ENCODE measurements at regions not wholly inside any gene's neighbourhood (a gene's known extent, or its start where the extent isn't known, plus 50 kb on each side); places are given as distances from the start of the nearest gene placed in this dataset.

GRCh38 chr11:69904161-69904973 is 85.2 kb upstream of the FGF3 start:
- no peak for TF ChIP-seq CTCF (conservative IDR thresholded peaks at IDR 0.05; ENCODE audit: low read depth)
- no peak overlapping the region for H3K27ac ChIP-seq
- ChIA-PET CTCF (interaction anchor here (0.7 to 2.0 kb wide), 4 partner anchors 8 to 225 kb away, joined by 4 to 11 read pairs (median 6); no protein-coding TSS in a partner anchor), POLR2A (ENCODE audit: low non-redundant PET) (no interaction called here)
- no peak for DNase-seq (ENCODE audit: low spot score)

GRCh38 chr11:69904974-69905535 is 85.8 kb upstream of the FGF3 start:
- POLR2A ChIA-PET (ENCODE audit: low non-redundant PET), result no interaction called here

GRCh38 chr11:69905611-69906452 is 86.6 kb upstream of the FGF3 start:
- ChIA-PET POLR2A (ENCODE audit: low non-redundant PET) (no interaction called here), CTCF (interaction anchor here (0.6 to 2.0 kb wide), 2 partner anchors 10 to 202 kb away, joined by 5 to 7 read pairs; no protein-coding TSS in a partner anchor)
- DNase-seq (ENCODE audit: low spot score), result no peak
- TF ChIP-seq CTCF (conservative IDR thresholded peaks at IDR 0.05; ENCODE audit: low read depth), result no peak
- no peak overlapping the region for H3K27ac ChIP-seq

More at GRCh38 chr11:69904974-69905535, 85.8 kb upstream of the FGF3 start:
- DNase-seq (ENCODE audit: low spot score), result no peak
- no peak for TF ChIP-seq CTCF (conservative IDR thresholded peaks at IDR 0.05; ENCODE audit: low read depth)
- CTCF ChIA-PET, result interaction anchor here (0.6 to 2.0 kb wide), 3 partner anchors 10 to 226 kb away, joined by 4 to 7 read pairs (median 5); no protein-coding TSS in a partner anchor
- H3K27ac ChIP-seq, result no peak overlapping the region

- DNase-seq (ENCODE audit: low spot score), result no peak
- H3K27ac ChIP-seq, result no peak overlapping the region
- CTCF ChIA-PET, result interaction anchor here (2.0 kb wide), 1 partner anchor 9 kb away, joined by 7 read pairs; no protein-coding TSS in a partner anchor
These were observed 87.3 kb upstream of the FGF3 start for GRCh38 chr11:69906453-69906907.

GRCh38 chr11:69907611-69908010 is 88.4 kb upstream of the FGF3 start:
- no peak overlapping the region for H3K27ac ChIP-seq
- POLR2A ChIA-PET (ENCODE audit: low non-redundant PET), result no interaction called here
- TF ChIP-seq CTCF (conservative IDR thresholded peaks at IDR 0.05; ENCODE audit: low read depth), result no peak
- no peak for DNase-seq (ENCODE audit: low spot score)
- CTCF ChIA-PET, result interaction anchor here (0.6 to 0.7 kb wide), 3 partner anchors 8 to 289 kb away, joined by 3 to 4 read pairs (median 4); no protein-coding TSS in a partner anchor

More at GRCh38 chr11:69906453-69906907, 87.3 kb upstream of the FGF3 start:
- POLR2A ChIA-PET (ENCODE audit: low non-redundant PET), result no interaction called here
- TF ChIP-seq CTCF (conservative IDR thresholded peaks at IDR 0.05; ENCODE audit: low read depth), result no peak
